ENCODE measurements at regions not wholly inside any gene's neighbourhood (a gene's known extent, or its start where the extent isn't known, plus 50 kb on each side); places are given as distances from the start of the nearest gene placed in this dataset.

DNA sequence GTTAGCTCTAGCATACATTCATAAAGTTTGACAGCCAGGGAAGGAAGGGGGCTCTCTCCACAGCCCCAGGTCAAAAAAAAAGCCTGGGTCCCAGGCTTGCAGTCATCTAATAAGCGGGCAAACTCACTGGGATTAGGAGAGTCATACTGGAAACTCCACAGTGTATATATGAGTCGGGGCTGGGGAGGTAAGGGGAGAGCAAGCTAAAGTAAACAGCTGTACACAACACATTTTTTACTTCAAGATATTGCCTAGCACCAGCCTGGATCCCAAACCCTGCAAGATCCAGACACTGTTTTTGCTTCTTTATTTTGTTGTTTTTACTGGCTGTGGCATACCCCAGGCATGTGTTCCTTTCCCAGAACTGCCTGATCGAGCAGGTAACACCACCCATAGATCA lies 291.3 kb upstream of the TANK start:
- Histone ChIP-seq H3K27ac (no peak overlapping the region), H3K4me3 (no peak overlapping the region)
- TF ChIP-seq CTCF (IDR thresholded peaks at IDR 0.05) = no peak

GRCh38 chr2:160869411-160869810 lies 290.8 kb upstream of the TANK start:
- no peak overlapping the region for H3K4me3 ChIP-seq
- no peak overlapping the region for H3K27ac ChIP-seq
- H3K9me3 ChIP-seq = no peaks in the 10 kb centered on the region
- H3K9ac ChIP-seq (ENCODE audit: low read depth in 2 of 2, low read length in 2 of 2) = no peak overlapping the region
- no peak for TF ChIP-seq CTCF (IDR thresholded peaks at IDR 0.05)
- intact Hi-C loops (cut with DNase I) = no loop called here
- H3K4me1 ChIP-seq = no peaks in the 10 kb centered on the region
- DNase-seq = no peak
- H3K36me3 ChIP-seq = no peaks in the 10 kb centered on the region
- no peaks in the 10 kb centered on the region for H3K27me3 ChIP-seq

More for the DNA sequence above, 291.3 kb upstream of the TANK start:
- intact Hi-C loops (cut with DNase I) = no loop called here
- H3K9me3 ChIP-seq = no peaks in the 10 kb centered on the region
- H3K27me3 ChIP-seq = no peaks in the 10 kb centered on the region
- no peak for DNase-seq
- H3K4me1 ChIP-seq = no peaks in the 10 kb centered on the region
- no peak overlapping the region for H3K9ac ChIP-seq (ENCODE audit: low read depth in 2 of 2, low read length in 2 of 2)
- H3K36me3 ChIP-seq = no peaks in the 10 kb centered on the region

GRCh38 chr2:160870729-160871465 lies 289.3 kb upstream of the TANK start:
- Histone ChIP-seq H3K9me3 (no peaks in the 10 kb centered on the region), H3K27ac (no peak overlapping the region), H3K27me3 (no peaks in the 10 kb centered on the region), H3K9ac (ENCODE audit: low read depth in 2 of 2, low read length in 2 of 2) (no peak overlapping the region), H3K36me3 (no peaks in the 10 kb centered on the region), H3K4me1 (no peaks in the 10 kb centered on the region), H3K4me3 (no peak overlapping the region)
- intact Hi-C loops (cut with DNase I) = no loop called here
- DNase-seq = no peak
- TF ChIP-seq CTCF (IDR thresholded peaks at IDR 0.05) = no peak

GRCh38 chr2:160871953-160872352 lies 288.3 kb upstream of the TANK start:
- no peak for DNase-seq
- TF ChIP-seq CTCF (IDR thresholded peaks at IDR 0.05) = no peak
- no peak overlapping the region for H3K4me3 ChIP-seq
- no peaks in the 10 kb centered on the region for H3K36me3 ChIP-seq
- H3K9ac ChIP-seq (ENCODE audit: low read depth in 2 of 2, low read length in 2 of 2) = no peak overlapping the region
- H3K27me3 ChIP-seq = no peaks in the 10 kb centered on the region
- no peaks in the 10 kb centered on the region for H3K4me1 ChIP-seq
- no peaks in the 10 kb centered on the region for H3K9me3 ChIP-seq
- intact Hi-C loops (cut with DNase I) = no loop called here
- H3K27ac ChIP-seq = no peak overlapping the region

DNA sequence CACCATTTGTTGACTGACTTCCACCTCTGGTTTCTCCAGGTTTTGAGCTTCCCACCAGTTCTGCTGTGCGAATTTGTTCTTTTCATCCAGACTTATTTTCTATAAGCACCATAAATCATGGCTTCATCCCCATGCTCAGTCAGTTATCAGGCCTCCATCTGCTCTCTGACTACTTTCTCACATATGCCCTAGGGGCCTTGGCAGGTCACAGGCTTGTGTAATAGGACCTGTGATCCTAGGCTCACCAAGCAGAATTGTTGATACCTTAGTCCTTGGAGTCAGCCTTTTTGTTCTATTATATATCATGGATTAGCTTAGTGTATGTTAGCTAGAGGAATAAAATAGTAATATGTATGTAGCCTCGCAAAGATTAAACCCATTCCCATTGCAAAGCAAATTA lies 284.2 kb upstream of the TANK start:
- Histone ChIP-seq H3K36me3 (no peaks in the 10 kb centered on the region), H3K9ac (ENCODE audit: low read depth in 2 of 2, low read length in 2 of 2) (no peak overlapping the region), H3K27ac (no peak overlapping the region), H3K4me1 (no peaks in the 10 kb centered on the region), H3K9me3 (no peaks in the 10 kb centered on the region), H3K27me3 (no peaks in the 10 kb centered on the region), H3K4me3 (no peak overlapping the region)
- intact Hi-C loops (cut with DNase I) = no loop called here
- TF ChIP-seq CTCF (IDR thresholded peaks at IDR 0.05) = no peak
- no peak for DNase-seq
